Panc1 (cell line): ENCODE measurements at regions not wholly inside any gene's neighbourhood (a gene's known extent, or its start where the extent isn't known, plus 50 kb on each side); places are given as distances from the start of the nearest gene placed in this dataset.

Experiments used
- ATAC-seq: fragments of 200-7000 bp; cut with Tn5 transposase; 2 replicates; pipeline ENCODE4 v1.9.1; 2020; ENCODE audit warnings: mild to moderate bottlenecking, moderate library complexity
- BruUV-seq: library from RNA; stranded (reverse); fragments of 400-500 nt; replicated peaks from 2 replicates; lab custom pipeline; 2021; lab: Mats Ljungman, UMichigan
- CTCF ChIA-PET: fragments of 300-600 bp; sonication (Branson Sonifier 250); formaldehyde crosslinking; loops from one replicate; lab custom pipeline; 2022; ENCODE audit warnings: antibody characterized with exemption; lab: Charles Lee
- POLR2A ChIA-PET: fragments of 300-600 bp; sonication (Branson Sonifier 250); formaldehyde crosslinking; loops from one replicate; lab custom pipeline; 2022; ENCODE audit warnings: antibody characterized with exemption; lab: Charles Lee
- DNase-seq: peaks from one replicate; pipeline ENCODE4 v3.0.0-alpha.2; 2010; ENCODE audit warnings: low read depth, low spot score
- H3K27ac ChIP-seq: 2 replicates; pipeline ENCODE4 v1.5.1; 2011; ENCODE audit warnings: mild to moderate bottlenecking, low read length, inconsistent platforms
- H3K27me3 ChIP-seq: fragments of 200-500 bp; sonication (Bioruptor generic); 2 replicates; pipeline ENCODE4 v1.6.0; 2014; ENCODE audit warnings: low read length, inconsistent platforms; ENCODE audit not compliant: control insufficient read depth, insufficient read depth
- H3K36me3 ChIP-seq: fragments of 200-500 bp; sonication (Bioruptor generic); 2 replicates; pipeline ENCODE4 v1.5.1; 2014; ENCODE audit warnings: inconsistent platforms, mild to moderate bottlenecking, low read length, moderate library complexity; ENCODE audit not compliant: control insufficient read depth, insufficient read depth
- H3K4me1 ChIP-seq: 2 replicates; pipeline ENCODE4 v1.5.1; 2011; ENCODE audit warnings: inconsistent platforms, mild to moderate bottlenecking, low read length, moderate library complexity; ENCODE audit not compliant: control insufficient read depth, insufficient read depth
- H3K4me3 ChIP-seq, 2 experiments: 2 replicates each; pipeline ENCODE4 v1.5.1; 2011 to 2012; ENCODE audit warnings: low read depth in 2 of 2, low read length in 2 of 2, mild to moderate bottlenecking in 2 of 2, inconsistent platforms in 1 of 2, moderate library complexity in 1 of 2
- H3K9me3 ChIP-seq: fragments of 200-500 bp; sonication (Bioruptor generic); 2 replicates; pipeline ENCODE4 v1.5.1; 2014; ENCODE audit warnings: low read depth, mild to moderate bottlenecking, inconsistent platforms, low read length, moderate library complexity; ENCODE audit not compliant: control insufficient read depth, insufficient read depth
- CTCF ChIP-seq: fragments of 450-650 bp; IDR thresholded peaks from 2 replicates; pipeline ENCODE4 v1.5.1; 2017; ENCODE audit warnings: mild to moderate bottlenecking
- POLR2AphosphoS5 ChIP-seq: IDR thresholded peaks from 2 replicates; pipeline ENCODE4 v1.6.1; 2012; ENCODE audit warnings: mild to moderate bottlenecking, low read depth, low read length, moderate library complexity
- REST ChIP-seq, 2 experiments: IDR thresholded peaks; 2 replicates each; pipeline ENCODE4 v1.6.1; 2011 to 2012; ENCODE audit warnings: low read depth in 2 of 2, control low read depth in 1 of 2, low read length in 1 of 2, mild to moderate bottlenecking in 1 of 2, moderate library complexity in 1 of 2; ENCODE audit not compliant: insufficient read depth in 1 of 2
- SIN3A ChIP-seq: IDR thresholded peaks from 2 replicates; pipeline ENCODE4 v1.6.1; 2012; ENCODE audit warnings: low read depth, mild to moderate bottlenecking, low read length, moderate library complexity, borderline replicate concordance; ENCODE audit not compliant: insufficient read depth
- TCF7L2 ChIP-seq: IDR thresholded peaks from 2 replicates; pipeline ENCODE4 v1.6.1; 2011; ENCODE audit warnings: mild to moderate bottlenecking, low read depth, low read length, inconsistent platforms
- in situ Hi-C: cut with HindIII; loops from 2 replicates; pipeline ENCODE4 v1.10.0; 2016; ENCODE audit warnings: low sequenced_read_pairs, low pct_unique_long_range_greater_than_20kb
- intact Hi-C: fragments of 100-400 bp; cut with micrococcal nuclease; formaldehyde crosslinking; loops from one replicate; pipeline ENCODE4 v1.10.0; 2022; ENCODE audit not compliant: unreplicated experiment

- ChIA-PET POLR2A (no interaction called here), CTCF (no interaction called here)
- ATAC-seq, result no peak
- in situ Hi-C loops (no loop called here), intact Hi-C loops (no loop called here)
- no peak overlapping the region for H3K27ac ChIP-seq
- no peaks in the 10 kb centered on the region for H3K4me1 ChIP-seq
- H3K9me3 ChIP-seq, result no peaks in the 10 kb centered on the region
- no TSS peak for BruUV-seq
- no peaks in the 10 kb centered on the region for H3K36me3 ChIP-seq
- no peaks in the 10 kb centered on the region for H3K27me3 ChIP-seq
- TF ChIP-seq REST (IDR thresholded peaks at IDR 0.05; ENCODE audit: insufficient read depth in 1 of 2, low read depth in 2 of 2, low read length in 1 of 2) (no peak), SIN3A (no peak), CTCF (no peak), TCF7L2 (no peak), POLR2AphosphoS5 (no peak)
- no peak for DNase-seq
- no peak overlapping the region for H3K4me3 ChIP-seq
Observed at GRCh38 chr14:25233613-25234012, 183.7 kb upstream of the STXBP6 start.

GRCh38 chr14:25231004-25231403 lies 181.1 kb upstream of the STXBP6 start:
- in situ Hi-C loops, result no loop called here
- DNase-seq (no peak), ATAC-seq (no peak)
- Histone ChIP-seq H3K4me1 (no peaks in the 10 kb centered on the region), H3K9me3 (no peaks in the 10 kb centered on the region), H3K27me3 (no peaks in the 10 kb centered on the region), H3K36me3 (no peaks in the 10 kb centered on the region), H3K4me3 (no peak overlapping the region), H3K27ac (no peak overlapping the region)
- CTCF ChIA-PET, result no interaction called here
- POLR2A ChIA-PET, result no interaction called here
- TF ChIP-seq TCF7L2 (no peak), POLR2AphosphoS5 (no peak), REST (IDR thresholded peaks at IDR 0.05; ENCODE audit: insufficient read depth in 1 of 2, low read depth in 2 of 2, low read length in 1 of 2) (no peak), CTCF (no peak), SIN3A (no peak)
- intact Hi-C loops, result no loop called here
- no TSS peak for BruUV-seq
